H1 (cell line): ENCODE measurements at regions not wholly inside any gene's neighbourhood (a gene's known extent, or its start where the extent isn't known, plus 50 kb on each side); places are given as distances from the start of the nearest gene placed in this dataset.

Experiments used
- CTCF ChIA-PET: fragments of 300-600 bp; sonication (Branson Sonifier 250); formaldehyde crosslinking; loops from one replicate; lab custom pipeline; 2021; ENCODE audit not compliant: partially characterized antibody; lab: Charles Lee
- POLR2A ChIA-PET: fragments of 300-600 bp; sonication (Branson Sonifier 250); formaldehyde crosslinking; loops from one replicate; lab custom pipeline; 2021; ENCODE audit warnings: inconsistent platforms; ENCODE audit not compliant: partially characterized antibody; lab: Charles Lee
- DNase-seq, 2 experiments: peaks; one replicate each; pipeline versions ENCODE4 v3.0.0 to v3.0.0-alpha.2; 2010 to 2022; ENCODE audit warnings: low spot score in 2 of 2, low read depth in 1 of 2, mixed read lengths in 1 of 2
- FAIRE-seq: peaks from 2 replicates; lab custom pipeline; 2011; peaks lifted over from hg19 to GRCh38; lab: Jason Lieb, UNC
- H2AFZ ChIP-seq: 2 replicates; pipeline ENCODE4 v1.8.1; 2012; ENCODE audit warnings: low read length, inconsistent platforms
- H2AK5ac ChIP-seq: 2 replicates; pipeline ENCODE4 v1.6.1; 2013; ENCODE audit warnings: low read depth, low read length
- H2BK120ac ChIP-seq: replicated peaks from 2 replicates; pipeline ENCODE3; 2013; ENCODE audit warnings: low read depth, low read length, inconsistent platforms
- H2BK12ac ChIP-seq: 2 replicates; pipeline ENCODE4 v1.6.1; 2013; ENCODE audit warnings: low read depth, low read length
- H2BK15ac ChIP-seq: 2 replicates; pipeline ENCODE4 v1.6.1; 2013; ENCODE audit warnings: low read length
- H2BK20ac ChIP-seq: 2 replicates; pipeline ENCODE4 v1.6.1; 2013; ENCODE audit warnings: low read length
- H2BK5ac ChIP-seq: 2 replicates; pipeline ENCODE4 v1.6.1; 2013; ENCODE audit warnings: low read depth, low read length
- H3K14ac ChIP-seq: 2 replicates; pipeline ENCODE4 v1.6.1; 2013; ENCODE audit warnings: inconsistent platforms; ENCODE audit not compliant: insufficient read length
- H3K18ac ChIP-seq: 2 replicates; pipeline ENCODE4 v1.6.1; 2013; ENCODE audit warnings: low read length; ENCODE audit errors: extremely low read depth
- H3K23ac ChIP-seq: 2 replicates; pipeline ENCODE4 v1.6.1; 2013; ENCODE audit warnings: inconsistent platforms; ENCODE audit not compliant: insufficient read length
- H3K23me2 ChIP-seq: 2 replicates; pipeline ENCODE4 v1.6.1; 2013; ENCODE audit warnings: low read depth, low read length
- H3K27ac ChIP-seq: 2 replicates; pipeline ENCODE4 v1.6.1; 2011; ENCODE audit warnings: low read depth, low read length, inconsistent platforms
- H3K27me3 ChIP-seq, 4 experiments: replicated peaks in 1 of 4; 1 replicate in 1 of 4; 2 replicates in 3 of 4; pipeline versions ENCODE4 v1.6.1 to v1.8.1; 2011 to 2013; ENCODE audit warnings: low read length in 3 of 4, mild to moderate bottlenecking in 3 of 4, inconsistent platforms in 2 of 4, mixed read lengths in 2 of 4, moderate library complexity in 1 of 4; ENCODE audit not compliant: control insufficient read depth in 3 of 4, insufficient read depth in 3 of 4; ENCODE audit errors: extremely low read depth in 1 of 4
- H3K36me3 ChIP-seq, 4 experiments: 2 replicates each; pipeline versions ENCODE4 v1.6.1 to v1.8.1; 2011 to 2013; ENCODE audit warnings: mild to moderate bottlenecking in 4 of 4, low read length in 3 of 4, moderate library complexity in 2 of 4, control low read depth in 1 of 4, inconsistent platforms in 1 of 4; ENCODE audit not compliant: insufficient read depth in 4 of 4, control insufficient read depth in 2 of 4
- H3K4ac ChIP-seq: replicated peaks from 2 replicates; pipeline ENCODE3; 2013; ENCODE audit warnings: low read length, low read depth, mixed read lengths, inconsistent platforms; ENCODE audit not compliant: insufficient read length
- H3K4me1 ChIP-seq, 4 experiments: replicated peaks in 1 of 4; 1 replicate in 1 of 4; 2 replicates in 3 of 4; pipeline versions ENCODE4 v1.6.1 to v1.8.1; 2011 to 2013; ENCODE audit warnings: low read length in 3 of 4, inconsistent platforms in 2 of 4, mixed read lengths in 1 of 4; ENCODE audit not compliant: insufficient read depth in 4 of 4, control insufficient read depth in 3 of 4
- H3K4me2 ChIP-seq, 2 experiments: 2 replicates each; pipeline versions ENCODE4 v1.6.1 to v1.8.1; 2011 to 2013; ENCODE audit warnings: low read depth in 2 of 2, low read length in 2 of 2, control low read depth in 1 of 2, inconsistent platforms in 1 of 2, mild to moderate bottlenecking in 1 of 2; ENCODE audit not compliant: insufficient read depth in 1 of 2
- H3K4me3 ChIP-seq, 4 experiments: fragments of 200-600, 300-600 bp in 1 of 4; sonication (generic), shearing (Covaris generic), sonication (Bioruptor Twin) in 1 of 4; 2 replicates each; pipeline versions ENCODE4 v1.5.1 to v1.8.1; 2011 to 2016; ENCODE audit warnings: low read length in 4 of 4, low read depth in 3 of 4, control low read depth in 2 of 4, inconsistent platforms in 2 of 4, mild to moderate bottlenecking in 2 of 4, mixed read lengths in 1 of 4, moderate library complexity in 1 of 4; ENCODE audit not compliant: insufficient read depth in 2 of 4; ENCODE audit errors: extremely low read depth in 1 of 4
- H3K56ac ChIP-seq: replicated peaks from 2 replicates; pipeline ENCODE3; 2013; ENCODE audit warnings: low read depth, mild to moderate bottlenecking, mixed read lengths, low read length, inconsistent platforms; ENCODE audit not compliant: insufficient read length
- H3K79me1 ChIP-seq: 2 replicates; pipeline ENCODE4 v1.6.1; 2013; ENCODE audit warnings: low read depth, low read length, control low read depth
- H3K79me2 ChIP-seq, 2 experiments: 2 replicates each; pipeline versions ENCODE4 v1.6.1 to v1.8.1; 2012 to 2013; ENCODE audit warnings: low read length in 2 of 2, mild to moderate bottlenecking in 2 of 2, inconsistent platforms in 1 of 2; ENCODE audit not compliant: insufficient read depth in 2 of 2, control insufficient read depth in 1 of 2
- H3K9ac ChIP-seq, 4 experiments: replicated peaks in 1 of 4; 1 replicate in 1 of 4; 2 replicates in 3 of 4; pipeline versions ENCODE4 v1.6.1 to v1.8.1; 2011 to 2013; ENCODE audit warnings: low read depth in 3 of 4, low read length in 3 of 4, control low read depth in 2 of 4, mild to moderate bottlenecking in 2 of 4, moderate library complexity in 2 of 4, inconsistent platforms in 1 of 4; ENCODE audit errors: extremely low read depth in 1 of 4
- H3K9me3 ChIP-seq, 2 experiments: 2 replicates each; pipeline versions ENCODE4 v1.6.1 to v1.8.1; 2012 to 2013; ENCODE audit warnings: mild to moderate bottlenecking in 2 of 2, moderate library complexity in 2 of 2, control low read depth in 1 of 2, inconsistent platforms in 1 of 2, low read depth in 1 of 2, low read length in 1 of 2, mixed read lengths in 1 of 2; ENCODE audit not compliant: insufficient read depth in 2 of 2
- H4K20me1 ChIP-seq, 2 experiments: replicated peaks in 1 of 2; 2 replicates each; pipeline versions ENCODE3 to v1.8.1; 2011 to 2013; ENCODE audit warnings: inconsistent platforms in 2 of 2, low read length in 2 of 2, mild to moderate bottlenecking in 1 of 2; ENCODE audit not compliant: insufficient read depth in 2 of 2, control insufficient read depth in 1 of 2
- H4K5ac ChIP-seq: 2 replicates; pipeline ENCODE4 v1.6.1; 2013; ENCODE audit warnings: low read length, low read depth, mixed read lengths, inconsistent platforms; ENCODE audit not compliant: insufficient read length
- H4K8ac ChIP-seq: 2 replicates; pipeline ENCODE4 v1.8.0; 2013; ENCODE audit warnings: mild to moderate bottlenecking, moderate library complexity, low read length, inconsistent platforms; ENCODE audit not compliant: insufficient read depth; ENCODE audit errors: extremely low read depth
- H4K91ac ChIP-seq: replicated peaks from 2 replicates; pipeline ENCODE3; 2013; ENCODE audit warnings: low read length, mixed read lengths, inconsistent platforms; ENCODE audit not compliant: insufficient read length
- BCL11A ChIP-seq, 2 experiments: IDR thresholded peaks; one replicate each; pipeline ENCODE4 v1.6.1; 2011; ENCODE audit warnings: low read depth in 2 of 2, low read length in 2 of 2, mild to moderate bottlenecking in 2 of 2
- JUND ChIP-seq: IDR thresholded peaks from 2 replicates; pipeline ENCODE4 v1.6.1; 2011; ENCODE audit warnings: mild to moderate bottlenecking, improper control_type of control experiment, low read length
- SP1 ChIP-seq: IDR thresholded peaks from 2 replicates; pipeline ENCODE4 v1.6.1; 2011; ENCODE audit warnings: low read depth, low read length
- whole genome bisulfite sequencing, 2 experiments: shearing (Covaris generic) in 1 of 2; methylation state at CpG; one replicate each; pipeline versions ENCODE4 v1.1.6 to v1.1.7; 2013 to 2015; ENCODE audit warnings: low lambda C conversion rate in 2 of 2, mixed read lengths in 2 of 2, inconsistent platforms in 1 of 2, low coverage in 1 of 2, missing lambda C conversion rate in 1 of 2; ENCODE audit not compliant: insufficient replicate concordance in 2 of 2, insufficient coverage in 1 of 2, insufficient read length in 1 of 2; ENCODE audit errors: extremely low coverage in 1 of 2, missing lambda C conversion rate in 1 of 2; 5-methylcytosine and 5-hydroxymethylcytosine counted together

DNA sequence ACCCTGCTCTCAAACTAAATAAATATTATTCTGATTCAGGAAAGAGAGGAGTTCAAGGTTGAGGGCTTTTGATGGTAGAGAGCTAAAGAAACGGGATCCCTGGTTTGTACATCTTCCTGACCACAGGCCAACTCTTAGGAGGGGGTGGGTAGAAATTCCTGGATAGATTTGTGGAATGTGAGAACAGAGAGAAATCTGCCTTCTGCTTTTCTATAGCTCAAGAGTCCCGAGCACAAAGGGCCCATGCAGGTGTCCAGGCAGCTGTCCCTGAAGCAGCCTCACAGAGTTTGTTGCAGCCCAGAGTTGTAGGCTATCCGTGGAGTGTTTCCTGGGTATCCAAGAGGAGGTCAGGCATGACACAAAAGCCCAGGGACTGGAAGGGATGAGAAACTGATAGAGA lies 198.6 kb downstream of the BCAT1 start:
- H2BK20ac ChIP-seq: no peak overlapping the region
- H3K18ac ChIP-seq: no peak overlapping the region
- H4K20me1 ChIP-seq: no peaks in the 10 kb centered on the region
- no peaks in the 10 kb centered on the region for H3K9me3 ChIP-seq
- no peak overlapping the region for H3K4me2 ChIP-seq
- H3K79me1 ChIP-seq: no peaks in the 10 kb centered on the region
- H3K36me3 ChIP-seq: no peaks in the 10 kb centered on the region
- FAIRE-seq (no peak), DNase-seq (no peak)
- ChIA-PET CTCF (interaction anchor here (1.0 to 1.1 kb wide), 2 partner anchors 27 to 28 kb away, joined by 3 to 4 read pairs; no protein-coding TSS in a partner anchor), POLR2A (interaction anchor here (0.6 kb wide), 1 partner anchor 10 kb away, joined by 3 read pairs; no protein-coding TSS in a partner anchor)
- H3K27ac ChIP-seq: no peak overlapping the region
- H3K79me2 ChIP-seq: no peaks in the 10 kb centered on the region
- H4K5ac ChIP-seq: no peak overlapping the region
- H2AFZ ChIP-seq: no peak overlapping the region
- H4K8ac ChIP-seq: no peak overlapping the region
- H2AK5ac ChIP-seq: no peak overlapping the region
- no peak overlapping the region for H3K4me3 ChIP-seq
- no peak overlapping the region for H3K9ac ChIP-seq
- no peak overlapping the region for H2BK120ac ChIP-seq
- no peak overlapping the region for H2BK15ac ChIP-seq
- peaks cover 0 to 13% (median 5%) of the 10 kb centered on the region in 4 experiments; a peak in 3 of 7 replicates for H3K4me1 ChIP-seq
- no peak overlapping the region for H2BK12ac ChIP-seq
- WGBS, 2 experiments: 71% methylated on average over 3 of the region's 3 CpGs; no CpG with 5 or more reads in 1 of the 2 experiments
- no peak overlapping the region for H4K91ac ChIP-seq
- no peaks in the 10 kb centered on the region for H3K27me3 ChIP-seq
- H2BK5ac ChIP-seq: no peak overlapping the region
- no peak overlapping the region for H3K23ac ChIP-seq
- TF ChIP-seq SP1 (no peak), BCL11A (IDR thresholded peaks at IDR 0.05; ENCODE audit: low read depth in 2 of 2, low read length in 2 of 2) (no peak), JUND (no peak)
- H3K56ac ChIP-seq: no peak overlapping the region
- H3K4ac ChIP-seq: no peak overlapping the region
- no peak overlapping the region for H3K14ac ChIP-seq
- no peaks in the 10 kb centered on the region for H3K23me2 ChIP-seq
